ENCODE measurements at regions not wholly inside any gene's neighbourhood (a gene's known extent, or its start where the extent isn't known, plus 50 kb on each side); places are given as distances from the start of the nearest gene placed in this dataset.

- no peak for FAIRE-seq
Observed at GRCh38 chr6:80988892-80989291, 763.6 kb downstream of the TENT5A start.

More at GRCh38 chr6:80988892-80989291, 763.6 kb downstream of the TENT5A start:
- Histone ChIP-seq H2AK5ac (ENCODE audit: low read depth, low read length) (no peak overlapping the region), H3K14ac (ENCODE audit: insufficient read length) (no peak overlapping the region), H3K4ac (replicated peaks; ENCODE audit: insufficient read length, low read depth, low read length) (no peak overlapping the region), H3K9ac (replicated peaks in 1 of 4; ENCODE audit: extremely low read depth in 1 of 4, low read depth in 3 of 4, low read length in 3 of 4) (no peak overlapping the region), H2BK5ac (ENCODE audit: low read depth, low read length) (no peak overlapping the region), H4K5ac (ENCODE audit: insufficient read length, low read depth, low read length) (no peak overlapping the region), H2BK20ac (ENCODE audit: low read length) (no peak overlapping the region), H4K91ac (replicated peaks; ENCODE audit: insufficient read length, low read length) (no peak overlapping the region), H3K79me1 (ENCODE audit: low read depth, low read length) (no peaks in the 10 kb centered on the region), H3K9me3 (ENCODE audit: insufficient read depth in 2 of 2, low read depth in 1 of 2, low read length in 1 of 2) (no peaks in the 10 kb centered on the region), H3K56ac (replicated peaks; ENCODE audit: insufficient read length, low read depth, low read length) (no peak overlapping the region), H2BK15ac (ENCODE audit: low read length) (no peak overlapping the region), H3K27ac (ENCODE audit: low read depth, low read length) (no peak overlapping the region), H3K23ac (ENCODE audit: insufficient read length) (no peak overlapping the region), H3K79me2 (ENCODE audit: control insufficient read depth in 1 of 2, insufficient read depth in 2 of 2, low read length in 2 of 2) (no peaks in the 10 kb centered on the region), H3K27me3 (replicated peaks in 1 of 4; ENCODE audit: control insufficient read depth in 3 of 4, extremely low read depth in 1 of 4, insufficient read depth in 3 of 4, low read length in 3 of 4) (no peaks in the 10 kb centered on the region), H2BK120ac (replicated peaks; ENCODE audit: low read depth, low read length) (no peak overlapping the region), H3K18ac (ENCODE audit: extremely low read depth, low read length) (no peak overlapping the region), H3K4me1 (replicated peaks in 1 of 4; ENCODE audit: control insufficient read depth in 3 of 4, insufficient read depth in 4 of 4, low read length in 3 of 4) (no peaks in the 10 kb centered on the region), H4K8ac (ENCODE audit: extremely low read depth, insufficient read depth, low read length) (no peak overlapping the region), H3K23me2 (ENCODE audit: low read depth, low read length) (no peaks in the 10 kb centered on the region), H3K4me2 (ENCODE audit: insufficient read depth in 1 of 2, low read depth in 2 of 2, low read length in 2 of 2) (no peak overlapping the region), H2AFZ (ENCODE audit: low read length) (no peak overlapping the region), H4K20me1 (replicated peaks in 1 of 2; ENCODE audit: control insufficient read depth in 1 of 2, insufficient read depth in 2 of 2, low read length in 2 of 2) (no peaks in the 10 kb centered on the region), H2BK12ac (ENCODE audit: low read depth, low read length) (no peak overlapping the region), H3K36me3 (ENCODE audit: control insufficient read depth in 2 of 4, insufficient read depth in 4 of 4, low read length in 3 of 4) (no peaks in the 10 kb centered on the region), H3K4me3 (ENCODE audit: extremely low read depth in 1 of 4, insufficient read depth in 2 of 4, low read depth in 3 of 4, low read length in 4 of 4) (no peak overlapping the region)
- TF ChIP-seq CHD1 (IDR thresholded peaks at IDR 0.05; ENCODE audit: low read depth, low read length), result no peak
- TF ChIP-seq SP4 (IDR thresholded peaks at IDR 0.05; ENCODE audit: low read length), result no peak
- TF ChIP-seq POU5F1 (IDR thresholded peaks at IDR 0.05; ENCODE audit: low read depth, low read length), result no peak
- DNase-seq (ENCODE audit: low read depth in 1 of 2, low spot score in 2 of 2), result no peak
- 96% methylated on average over 3 of the region's 3 CpGs; no CpG with 5 or more reads in 1 of the 2 experiments for WGBS, 2 experiments (ENCODE audit: extremely low coverage in 1 of 2, insufficient coverage in 1 of 2, insufficient read length in 1 of 2, insufficient replicate concordance in 2 of 2, low coverage in 1 of 2, low lambda C conversion rate in 2 of 2, missing lambda C conversion rate in 1 of 2)
- POLR2A ChIA-PET (ENCODE audit: partially characterized antibody), result no interaction called here
- CTCF ChIA-PET (ENCODE audit: partially characterized antibody), result no interaction called here

Measured in H1 (cell line).